Esophagus squamous epithelium (tissue), 5 donors: ENCODE measurements at regions not wholly inside any gene's neighbourhood (a gene's known extent, or its start where the extent isn't known, plus 50 kb on each side); places are given as distances from the start of the nearest gene placed in this dataset.

ENCODE experiments used
- DNase-seq: peaks from one replicate; lab custom pipeline; 2025; lab: John Stamatoyannopoulos, UW
- H3K27ac ChIP-seq, 4 donors: fragments of 200-600 bp; sonication (generic); one replicate each; pipeline ENCODE4 v1.5.1; 2016 to 2019; ENCODE audit warnings: mild to moderate bottlenecking in 1 of 4
- H3K27me3 ChIP-seq, 4 donors: fragments of 200-600 bp; sonication (generic); 1 replicate in 3 of 4; 2 replicates in 1 of 4; pipeline versions ENCODE4 v1.5.1 to v1.6.0; 2017 to 2021; ENCODE audit warnings: antibody characterized with exemption in 1 of 4
- H3K36me3 ChIP-seq, 3 donors: fragments of 200-600 bp; sonication (generic); one replicate each; pipeline ENCODE4 v1.5.1; 2016 to 2019
- H3K4me1 ChIP-seq, 3 donors: fragments of 200-600 bp; sonication (generic); one replicate each; pipeline ENCODE4 v1.5.1; 2017 to 2019
- H3K4me3 ChIP-seq, 4 donors: fragments of 200-600 bp; sonication (generic); 1 replicate in 3 of 4; 2 replicates in 1 of 4; pipeline ENCODE4 v1.5.1; 2016 to 2019; ENCODE audit warnings: mild to moderate bottlenecking in 2 of 4, moderate library complexity in 1 of 4
- H3K9me3 ChIP-seq, 3 donors: fragments of 200-600 bp; sonication (generic); one replicate each; pipeline ENCODE4 v1.5.1; 2016 to 2019
- POLR2A ChIP-seq, 4 donors: fragments of 450-650 bp; IDR thresholded peaks; one replicate each; pipeline ENCODE4 v1.6.1; 2017; ENCODE audit warnings: antibody characterized with exemption in 4 of 4, mild to moderate bottlenecking in 4 of 4, moderate library complexity in 3 of 4
- WGBS, 2 donors: methylation state at CpG; one replicate each; pipeline ENCODE4 v1.1.5; 2018; 5-methylcytosine and 5-hydroxymethylcytosine counted together
- intact Hi-C: fragments of 100-400 bp; cut with DNase I; formaldehyde crosslinking; loops from one replicate; pipeline ENCODE4 v1.15.0; 2022
- TF ChIP-seq, protein P1 (sequence below), 6 experiments: fragments of 450-650 bp in 4 of 6; fragments of 200-600 bp in 2 of 6; sonication (generic) in 2 of 6; IDR thresholded peaks; one replicate each; pipeline ENCODE4 v1.5.1; 2016 to 2019; ENCODE audit warnings: antibody characterized with exemption in 6 of 6, mild to moderate bottlenecking in 4 of 6, moderate library complexity in 4 of 6
- donor health status: DM: yes; HTN: yes; CAD: no.

GRCh38 chr9:7240569-7241311 lies 483.0 kb downstream of the KDM4C start:
- no peaks in the 10 kb centered on the region for H3K36me3 ChIP-seq
- H3K27me3 ChIP-seq, result no peaks in the 10 kb centered on the region
- no peaks in the 10 kb centered on the region for H3K4me1 ChIP-seq
- no peak overlapping the region for H3K27ac ChIP-seq
- no peaks in the 10 kb centered on the region for H3K9me3 ChIP-seq
- no peak for DNase-seq
- 75% methylated on average over 5 of the region's 5 CpGs for WGBS, 2 donors
- intact Hi-C loops, result no loop called here
- no peak overlapping the region for H3K4me3 ChIP-seq
- TF ChIP-seq, protein P1, sequence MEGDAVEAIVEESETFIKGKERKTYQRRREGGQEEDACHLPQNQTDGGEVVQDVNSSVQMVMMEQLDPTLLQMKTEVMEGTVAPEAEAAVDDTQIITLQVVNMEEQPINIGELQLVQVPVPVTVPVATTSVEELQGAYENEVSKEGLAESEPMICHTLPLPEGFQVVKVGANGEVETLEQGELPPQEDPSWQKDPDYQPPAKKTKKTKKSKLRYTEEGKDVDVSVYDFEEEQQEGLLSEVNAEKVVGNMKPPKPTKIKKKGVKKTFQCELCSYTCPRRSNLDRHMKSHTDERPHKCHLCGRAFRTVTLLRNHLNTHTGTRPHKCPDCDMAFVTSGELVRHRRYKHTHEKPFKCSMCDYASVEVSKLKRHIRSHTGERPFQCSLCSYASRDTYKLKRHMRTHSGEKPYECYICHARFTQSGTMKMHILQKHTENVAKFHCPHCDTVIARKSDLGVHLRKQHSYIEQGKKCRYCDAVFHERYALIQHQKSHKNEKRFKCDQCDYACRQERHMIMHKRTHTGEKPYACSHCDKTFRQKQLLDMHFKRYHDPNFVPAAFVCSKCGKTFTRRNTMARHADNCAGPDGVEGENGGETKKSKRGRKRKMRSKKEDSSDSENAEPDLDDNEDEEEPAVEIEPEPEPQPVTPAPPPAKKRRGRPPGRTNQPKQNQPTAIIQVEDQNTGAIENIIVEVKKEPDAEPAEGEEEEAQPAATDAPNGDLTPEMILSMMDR (IDR thresholded peaks at IDR 0.05), result no peak
- TF ChIP-seq POLR2A (IDR thresholded peaks at IDR 0.05), result no peak

DNA sequence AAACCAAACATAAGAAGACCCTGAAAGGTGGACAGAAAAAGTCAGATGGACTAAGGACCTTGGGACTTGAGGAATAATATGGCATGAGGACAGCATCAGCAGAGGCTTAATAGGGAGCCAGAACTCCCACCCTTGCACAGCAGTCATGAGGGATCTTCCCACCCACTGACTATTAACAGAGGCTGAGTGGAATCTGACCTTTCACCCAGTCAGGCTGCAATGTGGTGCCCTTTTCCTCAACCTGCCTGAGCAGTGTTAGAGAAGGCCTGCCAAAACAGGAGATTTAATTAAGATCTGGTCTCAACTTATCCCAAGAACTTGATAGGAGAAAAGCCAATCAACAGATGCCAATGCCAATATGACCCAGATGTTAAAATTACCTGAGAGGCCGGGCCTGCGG lies 481.9 kb downstream of the KDM4C start:
- Histone ChIP-seq H3K4me1 (no peaks in the 10 kb centered on the region), H3K4me3 (no peak overlapping the region), H3K9me3 (no peaks in the 10 kb centered on the region), H3K27ac (no peak overlapping the region), H3K27me3 (no peaks in the 10 kb centered on the region), H3K36me3 (no peaks in the 10 kb centered on the region)
- DNase-seq, result no peak
- TF ChIP-seq POLR2A (IDR thresholded peaks at IDR 0.05), result no peak
- TF ChIP-seq, protein P1 (IDR thresholded peaks at IDR 0.05), result no peak
- intact Hi-C loops, result no loop called here
- 67 to 79% methylated on average over 1 to 2 of the region's 2 CpGs for WGBS, 2 donors

DNA sequence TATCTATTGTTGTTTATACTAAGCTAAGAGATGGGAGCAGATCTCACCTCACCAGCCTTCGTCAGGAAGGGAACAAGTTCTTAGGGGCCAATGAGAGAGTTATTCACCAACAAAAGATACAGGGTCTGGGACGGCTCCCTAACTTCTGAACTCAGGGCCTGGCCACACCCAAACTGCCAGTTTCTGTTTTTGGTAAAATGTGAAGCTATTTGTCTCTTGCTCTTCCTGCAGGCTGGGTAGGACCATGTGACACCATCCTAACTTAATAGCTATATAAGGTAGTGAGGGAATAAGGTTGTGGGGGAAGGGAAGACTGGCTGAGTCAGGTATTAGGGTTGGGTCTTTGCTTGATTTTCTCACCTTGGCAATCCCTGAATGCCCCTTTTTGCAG lies 480.5 kb downstream of the KDM4C start:
- H3K4me1 ChIP-seq, result no peaks in the 10 kb centered on the region
- no peaks in the 10 kb centered on the region for H3K36me3 ChIP-seq
- H3K27ac ChIP-seq, result no peak overlapping the region
- H3K4me3 ChIP-seq, result no peak overlapping the region
- H3K27me3 ChIP-seq, result no peaks in the 10 kb centered on the region
- WGBS, 2 donors, result 48 to 66% methylated on average over 2 of the region's 2 CpGs
- DNase-seq, result no peak
- no peaks in the 10 kb centered on the region for H3K9me3 ChIP-seq
- TF ChIP-seq, protein P1 (IDR thresholded peaks at IDR 0.05), result no peak
- TF ChIP-seq POLR2A (IDR thresholded peaks at IDR 0.05), result no peak
- intact Hi-C loops, result no loop called here

GRCh38 chr9:7237473-7238246 lies 479.9 kb downstream of the KDM4C start:
- no peaks in the 10 kb centered on the region for H3K27me3 ChIP-seq
- no peak for DNase-seq
- H3K36me3 ChIP-seq, result no peaks in the 10 kb centered on the region
- H3K27ac ChIP-seq, result no peak overlapping the region
- H3K4me1 ChIP-seq, result no peaks in the 10 kb centered on the region
- intact Hi-C loops, result no loop called here
- no peak for TF ChIP-seq POLR2A (IDR thresholded peaks at IDR 0.05)
- TF ChIP-seq, protein P1 (IDR thresholded peaks at IDR 0.05), result no peak
- 25 to 58% methylated on average over 1 of the region's 1 CpG for WGBS, 2 donors
- no peaks in the 10 kb centered on the region for H3K9me3 ChIP-seq
- H3K4me3 ChIP-seq, result no peak overlapping the region

DNA sequence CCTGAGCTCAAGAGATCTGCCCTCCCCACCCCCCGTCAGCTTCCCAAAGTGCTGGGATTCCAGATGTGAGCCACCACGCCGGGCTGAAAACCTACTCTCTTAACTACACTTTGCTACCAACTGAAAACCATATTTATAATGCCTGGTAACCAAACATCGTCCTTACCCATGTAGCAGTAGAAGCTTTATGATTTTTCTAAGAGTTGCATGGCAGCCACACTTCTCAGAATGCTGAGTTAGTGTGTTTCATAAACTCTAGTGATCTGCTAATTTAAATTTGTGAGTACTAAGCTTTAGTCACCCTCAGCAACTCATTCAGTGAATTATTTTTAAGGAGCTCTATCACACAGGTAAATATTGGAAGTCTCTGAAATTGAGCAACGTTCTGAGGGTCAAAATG lies 478.4 kb downstream of the KDM4C start:
- no peak for DNase-seq
- intact Hi-C loops, result no loop called here
- 74 to 78% methylated on average over 5 of the region's 5 CpGs for WGBS, 2 donors
- Histone ChIP-seq H3K9me3 (no peaks in the 10 kb centered on the region), H3K36me3 (no peaks in the 10 kb centered on the region), H3K4me1 (no peaks in the 10 kb centered on the region), H3K27me3 (peaks cover 0 to 3% (median 0%) of the 10 kb centered on the region in 4 donors), H3K4me3 (no peak overlapping the region), H3K27ac (no peak overlapping the region)
- TF ChIP-seq, protein P1 (IDR thresholded peaks at IDR 0.05), result no peak
- TF ChIP-seq POLR2A (IDR thresholded peaks at IDR 0.05), result no peak
